OCI-LY3 (cell line): ENCODE measurements at regions not wholly inside any gene's neighbourhood (a gene's known extent, or its start where the extent isn't known, plus 50 kb on each side); places are given as distances from the start of the nearest gene placed in this dataset.

Experiments
- H2AFZ ChIP-seq: fragments of 200-600, 300-600 bp; shearing (Covaris generic); 2 replicates; pipeline ENCODE4 v1.6.0; 2014; ENCODE audit warnings: antibody characterized with exemption, low read depth, low read length
- H3K27ac ChIP-seq: fragments of 200-600, 300-600 bp; sonication (generic); 2 replicates; pipeline ENCODE4 v1.5.1; 2014; ENCODE audit warnings: mild to moderate bottlenecking, low read length, moderate library complexity, mixed read lengths
- H3K27me3 ChIP-seq: fragments of 200-600, 300-600 bp; sonication (generic); 2 replicates; pipeline ENCODE4 v1.6.1; 2014; ENCODE audit warnings: low read depth, low read length, mixed read lengths
- H3K36me3 ChIP-seq: fragments of 200-600, 300-600 bp; sonication (generic); replicated peaks from 2 replicates; pipeline ENCODE3; 2014; ENCODE audit warnings: low read depth, low read length, mixed read lengths
- H3K4me1 ChIP-seq: fragments of 300-600, 200-600 bp; sonication (generic); 2 replicates; pipeline ENCODE4 v1.6.1; 2014; ENCODE audit warnings: low read length, mixed read lengths
- H3K4me2 ChIP-seq: fragments of 200-600, 300-600 bp; sonication (generic); 2 replicates; pipeline ENCODE4 v1.6.1; 2014; ENCODE audit warnings: low read length, mixed read lengths
- H3K4me3 ChIP-seq: fragments of 300-600, 200-600 bp; sonication (generic); 2 replicates; pipeline ENCODE4 v1.5.1; 2014; ENCODE audit warnings: antibody characterized with exemption, mild to moderate bottlenecking, low read length, moderate library complexity
- H3K79me2 ChIP-seq: fragments of 300-600, 200-600 bp; shearing (Covaris generic); 2 replicates; pipeline ENCODE4 v1.6.1; 2014; ENCODE audit warnings: mild to moderate bottlenecking, low read length, mixed read lengths
- H3K9ac ChIP-seq: fragments of 300-600, 200-600 bp; shearing (Covaris generic); 2 replicates; pipeline ENCODE4 v1.6.0; 2014; ENCODE audit warnings: mild to moderate bottlenecking, low read length, moderate library complexity
- H3K9me3 ChIP-seq: fragments of 200-600, 300-600 bp; shearing (Covaris generic); 2 replicates; pipeline ENCODE4 v1.6.1; 2014; ENCODE audit warnings: low read length, mixed read lengths; ENCODE audit not compliant: insufficient read depth
- H4K20me1 ChIP-seq: fragments of 200-600, 300-600 bp; sonication (generic); 2 replicates; pipeline ENCODE4 v1.6.1; 2016; ENCODE audit warnings: low read length, mixed read lengths; ENCODE audit not compliant: insufficient read depth
- CTCF ChIP-seq: fragments of 200-600, 300-600 bp; sonication (generic); IDR thresholded peaks from 2 replicates; pipeline ENCODE4 v1.5.1; 2014; ENCODE audit warnings: antibody characterized with exemption, low read length, low read depth
- EZH2phosphoT487 ChIP-seq: fragments of 200-600 bp; shearing (Covaris generic); IDR thresholded peaks from 2 replicates; pipeline ENCODE4 v1.6.1; 2018; ENCODE audit warnings: antibody characterized with exemption, mixed run types, low read depth

DNA sequence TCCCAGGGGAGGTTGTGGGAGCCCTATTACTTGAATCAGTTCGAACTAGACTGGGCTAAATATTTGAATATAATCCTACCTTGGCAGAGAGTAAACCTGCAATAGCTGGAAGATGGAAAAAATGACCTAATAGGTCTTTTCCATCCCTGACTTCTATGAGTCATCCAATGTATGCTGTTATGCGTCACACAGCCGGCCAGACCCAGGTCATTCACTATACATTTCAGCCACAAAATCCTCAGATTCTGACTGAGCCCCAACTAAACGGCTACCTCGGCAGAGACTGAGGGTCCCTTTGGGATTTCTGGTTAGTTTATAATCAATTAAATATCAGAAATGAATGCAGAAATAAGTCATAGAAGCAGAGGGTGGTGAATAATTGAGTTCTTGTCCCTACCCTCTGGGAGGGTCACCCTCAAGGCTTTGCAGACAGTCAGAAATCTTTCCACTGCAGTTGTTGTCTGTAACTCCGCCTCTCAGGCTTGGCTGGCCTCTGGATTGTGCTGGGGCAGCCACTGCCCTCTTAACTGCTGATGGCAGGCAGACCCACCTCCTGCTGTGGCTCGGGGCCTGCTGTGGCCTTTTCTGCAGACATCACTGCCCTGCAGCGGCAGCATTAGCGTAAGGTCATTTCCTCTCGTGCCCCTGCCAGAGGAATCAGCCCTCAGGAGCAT, 240.5 kb downstream of the TGFB2 start:
- no peak overlapping the region for H3K9ac ChIP-seq
- TF ChIP-seq EZH2phosphoT487 (no peak), CTCF (no peak)
- H3K4me2 ChIP-seq: no peak overlapping the region

DNA sequence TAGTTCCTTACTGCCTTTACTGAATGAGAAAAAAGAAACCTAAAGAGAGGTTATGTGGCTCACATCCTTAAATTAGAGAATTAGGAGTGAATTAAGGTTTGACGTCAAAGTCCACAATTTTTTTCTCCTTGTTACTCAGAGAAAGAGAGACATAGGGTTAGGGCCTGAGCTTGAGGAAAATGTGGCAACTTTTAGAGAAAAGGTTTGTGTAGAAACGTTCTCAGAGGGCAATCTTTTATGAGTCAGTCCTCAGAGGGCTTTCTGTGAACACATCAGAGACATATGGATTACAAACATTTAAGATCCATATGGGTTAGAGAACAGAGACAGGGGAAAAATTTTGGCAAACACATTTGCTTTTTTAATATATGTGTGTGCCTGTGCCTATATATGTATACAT, 242.8 kb downstream of the TGFB2 start:
- H3K9me3 ChIP-seq: no peaks in the 10 kb centered on the region
- H4K20me1 ChIP-seq: no peaks in the 10 kb centered on the region
- H3K4me3 ChIP-seq: no peak overlapping the region
- no peak overlapping the region for H3K4me2 ChIP-seq
- H2AFZ ChIP-seq: no peak overlapping the region
- H3K4me1 ChIP-seq: no peaks in the 10 kb centered on the region
- peaks cover 6% of the 10 kb centered on the region; the same call in 1 of the 2 replicates for H3K27me3 ChIP-seq
- no peaks in the 10 kb centered on the region for H3K79me2 ChIP-seq
- no peak overlapping the region for H3K9ac ChIP-seq
- no peak for TF ChIP-seq CTCF
- no peak for TF ChIP-seq EZH2phosphoT487
- no peak overlapping the region for H3K27ac ChIP-seq
- H3K36me3 ChIP-seq: no peaks in the 10 kb centered on the region

More for the DNA sequence above, 240.5 kb downstream of the TGFB2 start:
- Histone ChIP-seq H3K4me3 (no peak overlapping the region), H3K4me1 (no peaks in the 10 kb centered on the region), H4K20me1 (no peaks in the 10 kb centered on the region), H2AFZ (no peak overlapping the region), H3K36me3 (no peaks in the 10 kb centered on the region), H3K27me3 (peaks cover 5% of the 10 kb centered on the region; the same call in 1 of the 2 replicates), H3K9me3 (no peaks in the 10 kb centered on the region), H3K27ac (no peak overlapping the region), H3K79me2 (no peaks in the 10 kb centered on the region)

GRCh38 chr1:218588540-218589172, 243.5 kb downstream of the TGFB2 start:
- Histone ChIP-seq H3K4me1 (no peaks in the 10 kb centered on the region), H3K36me3 (no peaks in the 10 kb centered on the region), H3K9me3 (no peaks in the 10 kb centered on the region), H3K27ac (no peak overlapping the region), H3K9ac (no peak overlapping the region), H3K27me3 (peaks cover 6% of the 10 kb centered on the region; the same call in 1 of the 2 replicates), H3K4me3 (no peak overlapping the region), H3K4me2 (no peak overlapping the region), H3K79me2 (no peaks in the 10 kb centered on the region), H4K20me1 (no peaks in the 10 kb centered on the region), H2AFZ (no peak overlapping the region)
- TF ChIP-seq EZH2phosphoT487 (no peak), CTCF (no peak)

DNA sequence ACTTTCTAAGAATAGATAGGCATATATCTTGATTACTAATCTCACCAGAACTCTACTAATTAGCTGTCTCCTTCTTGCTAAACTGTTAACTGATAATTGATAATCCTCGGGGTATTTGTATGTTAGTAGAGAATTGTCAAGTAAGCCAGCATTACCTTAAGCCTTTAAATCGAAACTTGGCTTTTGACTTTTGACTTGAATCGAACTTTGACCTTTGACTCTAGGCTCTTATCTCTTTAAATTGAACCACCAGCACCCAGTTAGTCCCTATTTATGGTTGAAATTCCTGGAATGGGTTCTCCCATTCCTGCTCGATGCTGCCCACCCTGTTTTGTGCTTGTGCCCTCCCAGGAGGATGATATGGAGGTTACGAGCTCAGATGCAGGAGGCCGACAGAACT, 244.4 kb downstream of the TGFB2 start:
- H3K4me1 ChIP-seq: no peaks in the 10 kb centered on the region
- no peak overlapping the region for H3K27ac ChIP-seq
- no peaks in the 10 kb centered on the region for H3K9me3 ChIP-seq
- no peak overlapping the region for H3K4me2 ChIP-seq
- TF ChIP-seq EZH2phosphoT487 (no peak), CTCF (no peak)
- H4K20me1 ChIP-seq: no peaks in the 10 kb centered on the region
- peaks cover 6% of the 10 kb centered on the region; the same call in 1 of the 2 replicates for H3K27me3 ChIP-seq
- no peak overlapping the region for H2AFZ ChIP-seq
- H3K9ac ChIP-seq: no peak overlapping the region
- no peaks in the 10 kb centered on the region for H3K79me2 ChIP-seq
- no peaks in the 10 kb centered on the region for H3K36me3 ChIP-seq
- no peak overlapping the region for H3K4me3 ChIP-seq
